Renal pelvis (tissue), 1 donor: ENCODE measurements at regions not wholly inside any gene's neighbourhood (a gene's known extent, or its start where the extent isn't known, plus 50 kb on each side); places are given as distances from the start of the nearest gene placed in this dataset.

ENCODE experiments used
- DNase-seq: peaks from one replicate; pipeline ENCODE4 v3.0.0-alpha.2; 2013

GRCh38 chr15:70264738-70265465 is 167.2 kb upstream of the TLE3 start:
- no peak for DNase-seq

GRCh38 chr15:70264014-70264582 is 166.4 kb upstream of the TLE3 start:
- DNase-seq, result peak; percentile 89

GRCh38 chr15:70262591-70263274 is 165.0 kb upstream of the TLE3 start:
- DNase-seq, result no peak

GRCh38 chr15:70262171-70262570 is 164.5 kb upstream of the TLE3 start:
- no peak for DNase-seq

GRCh38 chr15:70261083-70261482 is 163.4 kb upstream of the TLE3 start:
- DNase-seq, result no peak

- DNase-seq, result no peak
These were observed 162.9 kb upstream of the TLE3 start for GRCh38 chr15:70260580-70260979.

GRCh38 chr15:70259640-70260508 is 162.2 kb upstream of the TLE3 start:
- no peak for DNase-seq

GRCh38 chr15:70259028-70259424 is 161.3 kb upstream of the TLE3 start:
- DNase-seq, result peak; percentile 64

- no peak for DNase-seq
These were observed 160.8 kb upstream of the TLE3 start for GRCh38 chr15:70258369-70259027.

GRCh38 chr15:70257573-70258248 is 160.0 kb upstream of the TLE3 start:
- DNase-seq, result no peak

- no peak for DNase-seq
These were observed 159.3 kb upstream of the TLE3 start for GRCh38 chr15:70257047-70257446.

- no peak for DNase-seq
These were observed 156.7 kb upstream of the TLE3 start for GRCh38 chr15:70254311-70254869.

GRCh38 chr15:70253461-70254156 is 155.9 kb upstream of the TLE3 start:
- DNase-seq, result no peak

- no peak for DNase-seq
These were observed 155.2 kb upstream of the TLE3 start for GRCh38 chr15:70252951-70253320.

- DNase-seq, result no peak
These were observed 154.6 kb upstream of the TLE3 start for GRCh38 chr15:70252056-70252950.

GRCh38 chr15:70251246-70251990 is 153.7 kb upstream of the TLE3 start:
- no peak for DNase-seq

- DNase-seq, result no peak
These were observed 152.8 kb upstream of the TLE3 start for GRCh38 chr15:70250208-70251201.
